Cerebellar nuclear complex (tissue), 1 donor: ENCODE measurements at regions not wholly inside any gene's neighbourhood (a gene's known extent, or its start where the extent isn't known, plus 50 kb on each side); places are given as distances from the start of the nearest gene placed in this dataset.
"Not testable (repeated sequence)": the region's sequence is repeated elsewhere in the genome, so short reads cannot be mapped to it uniquely, and the experiment has no call there.

Experiments
- DNase-seq, 2 experiments: peaks; one replicate each; lab custom pipeline; 2025; lab: John Stamatoyannopoulos, UW

DNA sequence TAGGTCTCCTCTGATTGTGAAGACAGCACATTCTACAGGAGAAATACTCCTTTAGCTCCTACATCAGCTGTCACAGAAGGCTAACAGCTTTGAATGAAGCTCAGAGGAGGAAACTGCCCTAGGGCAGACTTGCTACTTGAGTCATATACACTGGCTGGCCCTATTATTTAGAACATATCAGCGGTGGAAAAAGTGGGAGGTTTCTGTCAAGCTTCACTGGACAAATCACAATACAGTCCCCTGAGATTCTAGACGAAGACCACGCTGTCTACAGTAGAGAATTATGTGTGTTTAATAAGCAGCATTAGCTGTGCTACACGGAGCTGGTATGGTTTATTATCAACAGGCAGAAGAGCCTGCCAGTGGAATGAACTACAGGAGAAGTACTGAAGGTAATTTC is 230.9 kb upstream of the FSIP2 start:
- no peak for DNase-seq

DNA sequence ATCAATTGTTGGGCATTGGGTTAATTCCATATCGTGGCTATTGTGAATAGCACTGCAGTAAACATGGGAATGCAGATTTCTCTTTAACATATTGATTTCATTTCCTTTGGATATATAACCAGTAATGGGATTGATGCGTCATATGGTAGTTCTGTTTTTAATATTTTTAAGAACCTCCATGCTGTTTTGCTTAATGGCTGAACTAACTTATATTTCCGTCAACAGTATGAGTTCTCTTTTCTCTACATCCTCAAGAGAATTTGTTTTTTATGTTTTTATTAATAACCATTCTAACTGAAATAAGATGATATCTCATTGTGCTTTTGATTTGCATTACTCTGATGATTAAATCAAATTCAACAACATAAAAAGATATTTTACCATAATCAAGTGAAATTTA is 228.5 kb upstream of the FSIP2 start:
- no peak for DNase-seq

DNA sequence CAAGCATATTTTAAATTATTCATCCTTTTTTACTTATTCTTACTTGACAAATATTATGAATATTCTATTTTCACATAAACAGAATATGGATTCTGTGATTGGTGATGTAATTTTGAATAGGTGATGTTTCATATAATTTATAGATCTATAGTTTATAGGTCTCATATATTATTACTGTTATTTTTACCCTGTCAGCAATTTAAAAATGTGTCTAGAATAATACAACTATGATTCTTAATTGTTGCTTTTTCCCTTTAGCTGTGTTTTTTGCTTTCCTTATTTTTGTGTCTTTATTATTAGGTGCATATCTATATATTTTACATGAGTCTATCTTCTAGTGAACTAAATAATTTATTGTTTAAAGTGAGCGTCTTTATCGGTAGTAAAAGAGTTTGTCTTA is 226.7 kb upstream of the FSIP2 start:
- no peak for DNase-seq

DNA sequence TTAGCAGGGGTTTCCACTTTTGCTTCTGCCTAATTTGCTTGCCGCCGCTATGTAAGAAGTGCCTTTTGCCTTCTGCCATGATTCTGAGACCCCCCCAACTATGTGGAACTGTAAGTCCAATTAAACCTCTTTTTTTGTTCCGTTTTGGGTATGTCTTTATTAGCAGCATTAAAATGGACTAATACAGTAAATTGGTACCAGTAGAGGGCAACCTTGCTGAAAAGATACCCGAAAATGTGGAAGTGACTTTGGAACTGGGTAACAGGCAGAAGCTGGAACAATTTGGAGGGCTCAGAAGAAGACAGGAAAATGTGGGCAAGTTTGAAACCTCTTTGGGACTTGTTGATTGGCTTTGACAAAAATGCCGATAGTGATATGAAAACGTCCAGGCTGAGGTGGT is 216.1 kb upstream of the FSIP2 start:
- DNase-seq: no peak

DNA sequence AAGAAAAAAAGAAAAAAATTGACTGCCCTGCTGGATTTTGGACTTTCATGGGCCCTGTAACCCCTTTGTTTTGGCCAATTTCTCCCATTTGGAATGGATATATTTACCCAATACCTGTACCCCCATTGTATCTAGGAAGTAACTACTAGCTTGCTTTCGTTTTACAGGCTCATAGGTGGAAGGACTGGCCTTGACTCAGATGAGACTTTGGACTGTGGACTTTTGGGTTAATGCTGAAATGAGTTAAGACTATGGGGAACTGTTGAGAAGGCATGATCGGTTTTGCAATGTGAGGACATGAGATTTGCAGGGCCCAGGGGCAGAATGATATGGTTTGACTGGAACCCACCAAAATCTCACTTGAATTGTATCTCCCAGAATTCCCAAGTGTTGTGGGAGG is 214.4 kb upstream of the FSIP2 start:
- not testable (repeated sequence) for DNase-seq

DNA sequence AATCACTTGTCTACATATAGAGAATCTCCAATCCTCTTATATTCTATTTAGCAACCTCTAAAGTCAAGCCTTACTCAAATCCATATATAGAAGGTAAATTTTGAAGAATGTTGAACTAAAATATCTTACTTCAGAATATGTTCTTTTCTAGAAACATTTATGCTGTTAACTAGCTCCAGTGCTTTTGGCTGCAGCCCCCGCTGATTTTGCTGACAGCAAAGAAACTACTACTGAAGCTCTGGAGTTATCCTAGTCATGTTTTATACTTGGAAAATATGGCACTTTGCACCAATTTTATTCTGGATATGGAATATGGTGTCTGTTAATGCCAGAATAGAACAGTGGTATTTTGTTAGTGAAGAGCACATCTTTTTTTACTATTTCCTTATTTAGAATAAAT is 212.4 kb upstream of the FSIP2 start:
- no peak for DNase-seq

DNA sequence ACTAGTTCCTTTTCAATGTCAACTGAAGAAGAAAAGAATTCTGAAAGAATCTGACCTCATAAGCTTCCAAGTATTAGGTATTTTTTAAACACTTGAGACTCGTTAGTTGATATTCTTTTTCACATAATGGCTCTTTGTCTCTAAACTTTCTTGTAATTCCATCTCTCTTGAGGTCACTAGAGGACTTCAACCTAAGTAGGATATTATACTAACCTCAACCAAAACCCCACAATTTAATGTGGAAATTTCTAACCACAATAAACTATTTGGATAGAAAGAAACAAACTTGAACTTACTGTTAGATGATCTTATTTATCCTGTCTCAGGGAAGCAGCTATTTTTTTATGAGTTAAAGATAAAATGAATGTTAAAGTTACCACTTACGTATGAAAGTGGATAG is 206.9 kb upstream of the FSIP2 start:
- DNase-seq: no peak

DNA sequence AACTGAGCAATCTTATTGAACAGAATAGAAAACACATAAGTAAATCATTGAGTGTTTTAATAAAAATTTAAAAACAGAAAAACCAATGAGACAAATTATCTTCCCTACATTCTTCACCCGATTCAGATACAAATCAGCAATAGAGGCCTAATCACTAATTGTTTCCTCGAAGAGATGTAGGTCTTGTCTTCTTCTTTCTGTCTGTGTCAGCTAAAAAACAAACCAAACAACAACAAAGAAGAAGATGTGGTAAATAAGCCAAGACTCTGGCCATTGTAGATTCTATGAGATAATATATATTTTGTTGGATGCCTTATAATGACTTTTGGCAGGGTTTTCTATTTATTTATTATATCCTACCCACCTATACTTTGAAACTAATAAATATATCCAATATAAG is 200.9 kb upstream of the FSIP2 start:
- DNase-seq: no peak

DNA sequence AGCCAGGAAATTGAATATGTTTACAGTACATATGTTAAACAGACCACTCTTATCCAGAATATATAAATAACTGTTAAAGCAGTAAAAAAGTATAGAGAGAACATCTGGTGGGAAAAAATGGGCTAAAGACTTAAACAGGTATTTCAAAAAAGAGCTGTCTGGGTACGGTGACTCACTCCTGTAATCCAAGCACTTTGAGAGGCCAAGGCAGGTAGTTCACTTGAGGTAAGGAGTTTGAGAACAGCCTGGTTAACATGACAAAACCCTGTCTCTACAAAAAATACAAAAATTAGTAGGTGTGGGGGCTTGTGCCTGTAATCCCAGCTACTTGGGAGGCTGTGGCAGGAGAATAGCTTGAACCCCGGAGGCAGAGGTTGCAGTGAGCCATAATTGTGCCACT is 171.4 kb upstream of the FSIP2 start:
- DNase-seq: no peak

DNA sequence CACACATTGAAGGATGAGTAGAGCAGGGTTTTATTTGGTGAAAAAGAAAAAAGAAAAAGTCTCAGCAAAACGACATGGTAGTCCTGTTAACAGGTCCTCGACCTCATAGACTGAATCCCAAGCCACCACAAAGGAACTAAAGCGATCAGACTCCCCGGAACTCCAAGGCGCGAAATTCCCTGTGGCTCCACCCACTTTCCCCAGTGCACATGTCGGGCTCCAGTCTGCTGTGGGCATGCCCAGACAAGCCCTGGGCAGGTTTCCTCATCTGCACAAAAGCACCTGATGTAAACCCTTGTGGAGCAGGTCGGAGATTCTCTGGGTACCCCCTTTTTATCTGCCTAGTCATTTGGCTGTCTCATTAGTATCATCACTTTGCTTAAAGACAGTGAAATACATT is 170.7 kb upstream of the FSIP2 start:
- no peak for DNase-seq

DNA sequence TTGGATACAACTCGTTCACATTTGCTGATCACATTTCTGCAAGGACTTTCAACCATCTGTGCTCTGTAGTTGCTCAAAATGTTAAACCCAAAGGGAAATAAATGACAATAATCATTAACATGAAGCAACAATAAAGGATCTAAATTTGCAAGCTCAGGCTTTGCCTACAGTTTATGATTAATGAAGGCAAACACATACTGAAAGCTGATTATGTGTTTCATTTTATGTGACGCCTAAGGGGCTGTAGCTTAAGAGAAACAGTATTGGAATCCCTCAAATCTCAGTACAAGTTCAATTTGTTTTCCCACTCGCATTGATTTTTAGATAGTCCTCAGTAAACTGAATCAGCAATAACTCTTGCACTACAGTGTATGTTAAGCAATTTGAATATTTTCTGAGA is 160.3 kb upstream of the FSIP2 start:
- no peak for DNase-seq

DNA sequence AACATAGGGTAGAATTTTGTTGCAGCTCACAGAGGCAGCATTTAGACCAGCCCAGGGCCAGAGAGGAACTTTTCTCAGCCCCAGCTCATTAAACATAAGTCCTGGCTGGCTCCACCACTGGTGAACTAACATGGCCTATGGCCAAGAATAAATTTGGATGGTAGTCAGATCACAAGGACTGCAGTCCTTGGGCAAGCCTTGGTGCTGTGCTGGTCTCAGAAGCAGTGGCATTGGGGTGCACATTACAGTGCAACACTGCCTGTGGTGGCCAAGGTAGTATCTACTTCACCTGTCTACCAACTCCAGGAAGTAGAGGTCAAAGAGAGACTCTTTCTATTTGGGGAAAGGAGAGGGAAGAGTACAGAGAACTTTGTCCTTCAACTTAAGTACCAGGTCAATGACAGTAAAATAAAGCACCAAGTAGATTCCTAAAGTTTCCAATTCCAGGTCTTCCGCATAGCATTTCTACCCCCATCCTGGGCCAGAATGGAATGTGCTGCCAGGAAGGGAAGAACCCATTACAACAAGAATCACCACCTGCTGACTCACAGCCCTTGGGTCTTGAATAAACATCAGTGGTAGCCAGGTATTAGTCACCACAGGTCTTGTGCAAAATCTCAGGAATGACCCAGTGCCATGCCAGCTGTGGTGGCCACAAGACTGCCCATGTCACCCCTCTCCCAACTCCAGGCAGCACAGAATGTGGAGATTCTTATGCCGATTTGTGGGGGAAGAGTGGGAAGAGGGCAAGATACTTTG is 155.4 kb upstream of the FSIP2 start:
- DNase-seq: no peak

DNA sequence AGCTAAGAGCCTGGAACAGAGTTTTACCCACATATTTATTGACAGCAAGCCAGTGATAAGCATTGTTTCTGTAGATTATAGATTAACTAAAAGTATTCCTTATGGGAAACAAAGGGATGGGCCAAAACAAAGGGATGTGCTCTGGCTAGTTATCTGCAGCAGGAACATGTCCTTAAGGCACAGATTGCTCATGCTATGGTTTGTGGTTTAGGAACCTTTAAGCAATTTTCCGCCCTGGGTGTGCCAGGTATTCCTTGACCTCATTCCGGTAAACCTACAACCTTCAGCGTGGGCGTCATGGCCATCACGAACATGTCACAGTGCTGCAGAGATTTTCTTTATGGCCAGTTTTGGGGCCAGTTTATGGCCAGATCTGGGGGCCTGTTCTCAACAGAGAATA is 153.4 kb upstream of the FSIP2 start:
- DNase-seq: not testable (repeated sequence)

DNA sequence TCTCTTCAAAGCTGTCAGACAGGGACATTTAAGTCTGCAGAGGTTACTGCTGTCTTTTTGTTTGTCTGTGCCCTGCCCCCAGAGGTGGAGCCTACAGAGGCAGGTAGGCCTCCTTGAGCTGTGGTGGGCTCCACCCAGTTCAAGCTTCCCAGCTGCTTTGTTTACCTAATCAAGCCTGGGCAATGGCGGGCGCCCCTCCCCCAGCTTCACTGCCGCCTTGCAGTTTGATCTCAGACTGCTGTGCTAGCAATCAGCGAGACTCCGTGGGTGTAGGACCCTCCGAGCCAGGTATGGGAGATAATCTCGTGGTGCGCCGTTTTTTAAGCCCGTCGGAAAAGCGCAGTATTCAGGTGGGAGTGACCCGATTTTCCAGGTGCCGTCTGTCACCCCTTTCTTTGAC is 147.3 kb upstream of the FSIP2 start:
- DNase-seq: not testable (repeated sequence)

DNA sequence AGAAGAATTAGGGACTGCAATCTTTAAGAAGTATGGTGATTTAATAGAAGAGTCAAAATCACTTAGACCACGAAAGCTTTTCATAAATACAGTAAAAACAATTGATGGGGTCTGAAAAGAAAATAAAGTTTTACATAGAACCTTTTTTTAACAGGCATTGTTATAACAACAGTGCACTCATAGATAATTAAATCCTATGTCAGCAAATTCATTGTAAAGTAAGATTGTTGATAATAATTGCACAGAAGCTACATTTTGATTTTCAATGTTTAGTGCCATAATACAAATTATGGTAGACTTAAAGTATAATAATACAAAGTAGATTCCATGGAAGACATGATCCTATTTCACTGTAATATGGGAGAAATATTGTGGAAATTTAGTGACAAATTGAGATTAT is 130.7 kb upstream of the FSIP2 start:
- no peak for DNase-seq

DNA sequence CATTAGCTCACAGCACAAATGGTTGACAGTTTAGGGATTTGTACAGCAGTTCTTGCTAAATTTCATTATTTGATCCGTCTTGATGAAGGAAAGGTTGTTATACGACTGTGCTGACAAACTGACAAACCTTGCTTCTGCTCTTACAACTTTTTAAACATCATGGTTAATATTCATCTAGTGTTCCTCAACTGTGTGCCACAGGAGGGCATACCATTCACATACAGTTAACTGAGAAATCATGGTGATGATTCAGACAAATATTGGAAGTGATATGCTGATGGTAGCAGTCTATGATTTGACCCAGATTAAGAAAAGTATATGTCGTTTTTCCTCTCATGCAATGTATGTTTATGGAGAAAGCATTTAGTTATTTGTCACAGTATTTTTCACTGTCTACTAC is 129.8 kb upstream of the FSIP2 start:
- DNase-seq: no peak

DNA sequence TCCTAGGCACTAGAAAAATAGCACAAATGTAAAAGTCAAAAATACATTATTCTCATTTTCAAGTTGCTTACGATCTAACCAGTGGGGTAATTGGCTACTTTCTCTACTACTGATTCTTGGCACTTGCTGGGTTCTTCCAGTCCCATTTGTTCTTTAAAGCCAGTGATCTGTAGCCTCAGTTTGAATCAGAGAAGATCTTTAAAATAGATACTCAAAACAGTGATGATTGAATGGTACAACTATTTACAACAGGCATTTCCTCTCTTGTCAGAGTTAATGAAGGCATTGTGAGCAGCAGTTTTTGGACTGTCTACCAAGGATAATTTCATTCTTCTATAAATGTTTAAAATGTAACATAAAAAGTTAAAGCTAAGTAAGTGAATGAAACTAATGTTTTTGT is 128.3 kb upstream of the FSIP2 start:
- no peak for DNase-seq

DNA sequence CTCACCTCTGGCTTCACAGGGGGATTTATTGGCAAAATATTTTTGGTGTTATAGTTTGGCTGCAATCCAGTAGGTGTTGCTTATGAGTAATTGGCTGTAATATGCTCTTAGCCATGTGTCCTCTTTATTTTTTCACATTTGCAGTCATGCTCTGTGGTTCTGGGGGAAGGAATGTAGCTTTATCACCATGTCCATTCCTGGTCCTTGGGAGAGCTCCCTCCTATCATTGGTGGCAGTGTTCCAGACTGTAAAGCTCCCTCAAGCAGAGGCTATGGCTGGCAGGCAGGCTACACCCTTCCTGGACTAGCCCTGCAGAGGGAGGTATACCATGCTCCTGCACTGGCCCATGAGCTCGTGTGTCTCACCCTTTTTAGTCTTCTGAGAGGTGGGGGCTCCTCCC is 120.0 kb upstream of the FSIP2 start:
- DNase-seq: no peak

DNA sequence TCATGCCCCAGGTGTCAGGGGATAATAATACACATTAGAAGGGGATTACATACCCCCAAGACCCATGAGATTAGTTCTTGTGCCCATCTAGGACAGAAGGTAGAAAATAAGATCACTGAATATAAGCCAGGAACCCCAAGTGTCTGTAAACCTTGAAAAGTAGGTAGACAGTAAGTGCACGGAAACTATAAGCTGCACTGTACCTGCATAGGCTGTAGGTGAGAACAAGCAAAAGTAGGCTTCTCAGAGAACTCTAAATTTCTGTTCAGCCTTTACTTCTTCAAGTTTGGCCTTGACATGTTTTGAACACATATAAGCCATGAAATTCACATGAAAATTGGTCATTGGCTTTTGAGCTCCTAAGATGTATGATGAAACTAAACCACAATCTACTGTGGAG is 113.0 kb upstream of the FSIP2 start:
- DNase-seq: no peak

DNA sequence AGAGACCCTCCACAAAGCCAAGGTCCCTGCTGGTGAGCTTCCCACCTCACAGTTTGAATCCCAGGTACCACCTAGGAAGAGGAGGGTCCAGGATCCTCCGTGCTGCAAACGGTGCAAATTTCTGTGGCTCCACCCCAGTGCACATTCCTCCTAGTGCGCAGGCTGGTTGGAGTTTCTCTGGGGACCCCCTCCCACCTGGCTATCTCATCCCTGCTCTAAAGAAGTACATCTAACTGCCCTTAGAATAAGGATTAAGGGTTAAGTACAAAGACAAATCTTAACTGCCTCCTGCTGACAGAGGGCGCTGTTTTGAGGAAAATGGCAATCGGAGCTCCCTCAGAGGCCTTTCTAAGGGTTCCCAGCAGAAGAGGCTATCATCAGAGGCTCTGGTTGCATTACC is 109.6 kb upstream of the FSIP2 start:
- no peak for DNase-seq

DNA sequence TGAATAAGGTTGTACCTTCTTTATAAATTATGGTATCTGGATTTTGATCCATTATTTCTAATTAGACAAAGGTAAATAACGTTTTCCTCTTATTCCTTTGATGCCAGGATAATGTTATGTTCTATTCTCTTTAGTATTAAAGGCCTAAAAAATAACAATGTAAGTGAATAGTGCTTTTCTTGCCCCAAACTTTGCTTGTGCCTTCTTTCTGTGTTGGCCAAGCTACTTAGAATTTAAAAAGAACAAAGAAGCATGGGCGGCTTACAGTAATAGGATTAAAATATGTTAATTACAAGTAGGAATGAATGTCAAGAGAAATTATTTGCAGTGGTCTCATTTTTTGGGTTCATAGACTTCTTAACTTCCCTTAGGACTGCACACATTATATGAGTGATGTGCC is 105.0 kb upstream of the FSIP2 start:
- no peak for DNase-seq

DNA sequence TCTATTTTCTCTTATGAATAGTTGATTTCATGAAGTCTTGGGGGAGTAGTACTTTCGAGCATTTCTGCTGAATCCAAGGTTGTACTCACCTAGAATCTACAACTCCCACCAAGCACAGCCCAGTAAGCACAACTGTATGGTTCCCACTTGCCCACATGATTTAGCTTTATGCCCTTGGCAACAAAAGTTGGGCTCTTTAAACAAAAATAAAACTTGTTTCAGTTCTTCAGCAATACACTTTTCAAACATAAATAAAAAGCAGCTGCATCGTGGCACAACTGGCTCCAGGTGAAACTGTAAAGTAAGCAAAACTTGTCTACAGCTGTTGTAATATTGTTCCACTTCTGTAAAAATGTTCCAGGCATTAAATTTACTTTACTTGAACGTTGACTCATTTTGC is 99.8 kb upstream of the FSIP2 start:
- no peak for DNase-seq

DNA sequence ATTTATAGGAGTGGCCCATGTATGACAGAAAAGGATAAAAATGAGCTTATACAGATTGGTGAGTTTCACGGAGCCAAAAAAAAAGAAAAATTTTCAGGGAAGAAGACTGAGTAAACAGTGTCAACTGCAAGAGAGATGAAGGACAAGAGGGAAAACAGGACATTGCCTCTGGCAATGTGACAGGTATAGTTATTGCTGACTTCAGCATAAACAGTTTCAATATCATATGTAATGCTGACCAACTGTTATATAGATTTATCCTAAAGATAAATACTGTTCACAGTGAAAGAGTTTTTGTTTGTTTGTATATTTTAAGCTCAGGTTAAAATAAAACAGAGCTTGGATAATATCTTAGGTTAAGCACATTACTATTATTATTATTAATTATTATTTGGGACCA is 98.0 kb upstream of the FSIP2 start:
- DNase-seq: no peak

DNA sequence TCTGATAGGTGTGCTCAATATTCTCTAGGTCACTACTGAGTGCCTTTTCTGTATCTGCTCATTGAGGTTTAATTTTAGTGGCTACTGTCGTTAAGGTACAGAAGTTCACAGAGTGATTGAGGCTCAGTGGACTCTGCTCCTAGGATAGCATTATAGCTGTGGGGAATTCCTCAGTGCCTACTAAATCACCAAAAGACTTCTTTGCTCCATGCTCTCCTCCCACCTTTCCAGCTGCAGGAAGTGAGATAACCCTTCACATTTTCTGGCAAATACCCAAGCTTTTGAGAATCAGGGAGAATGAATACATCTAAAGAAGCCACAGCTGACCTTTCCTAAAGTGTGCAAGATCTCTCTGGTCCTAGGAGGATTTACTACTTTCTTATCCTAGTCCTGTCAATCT is 95.2 kb upstream of the FSIP2 start:
- no peak for DNase-seq

DNA sequence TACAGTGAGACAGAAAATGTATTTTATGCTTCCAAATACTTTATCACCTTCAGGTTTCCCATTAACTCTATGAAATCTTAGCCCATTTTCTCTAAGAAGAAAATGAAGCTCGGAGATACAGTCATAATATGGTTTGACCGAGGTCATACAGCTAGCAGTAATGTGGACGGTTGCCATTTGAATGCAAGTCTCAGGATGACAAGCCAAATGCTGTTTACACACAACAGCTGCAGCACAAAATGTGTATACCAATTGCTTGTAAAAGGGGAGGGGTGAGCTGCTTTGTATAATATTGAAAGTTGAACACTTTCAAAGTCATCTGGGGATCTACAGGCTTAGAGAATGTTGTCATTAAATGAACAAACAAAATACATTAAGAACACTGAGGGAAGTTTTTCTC is 93.8 kb upstream of the FSIP2 start:
- DNase-seq: no peak
